Smooth muscle cell (in vitro differentiated cells): ENCODE measurements at regions not wholly inside any gene's neighbourhood (a gene's known extent, or its start where the extent isn't known, plus 50 kb on each side); places are given as distances from the start of the nearest gene placed in this dataset.

ENCODE experiments used
- DNase-seq: peaks from one replicate; lab custom pipeline; 2025; ENCODE audit not compliant: unreplicated experiment; lab: John Stamatoyannopoulos, UW
- H2AFZ ChIP-seq: fragments of 200-600 bp; sonication (generic); 2 replicates; pipeline ENCODE4 v1.6.0; 2016; ENCODE audit warnings: antibody characterized with exemption, low read depth, mild to moderate bottlenecking
- H3F3A ChIP-seq: fragments of 200-600 bp; sonication (generic); 2 replicates; pipeline ENCODE4 v1.6.0; 2017; ENCODE audit warnings: antibody characterized with exemption, low read depth
- H3K27ac ChIP-seq: fragments of 200-600 bp; sonication (generic); 2 replicates; pipeline ENCODE4 v1.5.1; 2016; ENCODE audit warnings: low read depth, mild to moderate bottlenecking
- H3K27me3 ChIP-seq: fragments of 200-600 bp; sonication (generic); 2 replicates; pipeline ENCODE4 v1.6.1; 2016; ENCODE audit warnings: low read depth, mild to moderate bottlenecking
- H3K36me3 ChIP-seq: fragments of 200-600 bp; sonication (generic); 2 replicates; pipeline ENCODE4 v1.5.1; 2016; ENCODE audit warnings: low read depth
- H3K4me1 ChIP-seq: fragments of 200-600 bp; sonication (generic); 2 replicates; pipeline ENCODE4 v1.5.1; 2016; ENCODE audit warnings: low read depth
- H3K4me2 ChIP-seq: fragments of 200-600 bp; sonication (generic); 2 replicates; pipeline ENCODE4 v1.6.0; 2016; ENCODE audit warnings: mild to moderate bottlenecking
- H3K4me3 ChIP-seq: fragments of 200-600 bp; sonication (generic); 2 replicates; pipeline ENCODE4 v1.5.1; 2016; ENCODE audit warnings: mild to moderate bottlenecking
- H3K79me2 ChIP-seq: fragments of 200-600 bp; sonication (generic); 2 replicates; pipeline ENCODE4 v1.6.0; 2016; ENCODE audit warnings: low read depth, mild to moderate bottlenecking
- H3K9ac ChIP-seq: fragments of 200-600 bp; sonication (generic); 2 replicates; pipeline ENCODE4 v1.6.0; 2016; ENCODE audit warnings: low read depth
- H3K9me3 ChIP-seq: fragments of 200-600 bp; sonication (generic); replicated peaks from 2 replicates; pipeline ENCODE4 v1.5.1; 2016; ENCODE audit warnings: low read depth
- H4K20me1 ChIP-seq: fragments of 200-600 bp; sonication (generic); 2 replicates; pipeline ENCODE4 v1.6.0; 2016; ENCODE audit warnings: low read depth
- CTCF ChIP-seq: fragments of 200-600 bp; sonication (generic); IDR thresholded peaks from 2 replicates; pipeline ENCODE4 v1.5.1; 2017; ENCODE audit warnings: borderline replicate concordance, mild to moderate bottlenecking, antibody characterized with exemption; ENCODE audit not compliant: insufficient read depth, poor library complexity, severe bottlenecking
- WGBS: methylation state at CpG from one replicate; pipeline ENCODE4 v1.1.7; 2016; ENCODE audit warnings: low lambda C conversion rate; 5-methylcytosine and 5-hydroxymethylcytosine counted together

GRCh38 chr6:165920896-165921671, 246.6 kb downstream of the TBXT start:
- no peaks in the 10 kb centered on the region for H3F3A ChIP-seq
- WGBS = 93% methylated on average over 4 of the region's 4 CpGs
- H3K9ac ChIP-seq = no peak overlapping the region
- no peak for DNase-seq
- no peak for TF ChIP-seq CTCF
- H3K4me3 ChIP-seq = no peak overlapping the region
- H3K36me3 ChIP-seq = no peaks in the 10 kb centered on the region
- H3K27me3 ChIP-seq = no peaks in the 10 kb centered on the region
- H2AFZ ChIP-seq = no peak overlapping the region
- H3K9me3 ChIP-seq = no peaks in the 10 kb centered on the region
- no peaks in the 10 kb centered on the region for H3K79me2 ChIP-seq
- H3K27ac ChIP-seq = no peak overlapping the region
- no peaks in the 10 kb centered on the region for H3K4me1 ChIP-seq
- H3K4me2 ChIP-seq = no peak overlapping the region
- no peaks in the 10 kb centered on the region for H4K20me1 ChIP-seq

GRCh38 chr6:165917576-165917975, 250.1 kb downstream of the TBXT start:
- 94% methylated on average over 14 of the region's 14 CpGs for WGBS
- Histone ChIP-seq H3K36me3 (no peaks in the 10 kb centered on the region), H3K4me3 (no peak overlapping the region)

GRCh38 chr6:165915022-165915770, 252.2 kb upstream of the PDE10A start:
- Histone ChIP-seq H3K4me1 (no peaks in the 10 kb centered on the region), H3K36me3 (no peaks in the 10 kb centered on the region), H3K4me2 (no peak overlapping the region), H3K79me2 (no peaks in the 10 kb centered on the region), H3K9ac (no peak overlapping the region), H3K27me3 (no peaks in the 10 kb centered on the region), H3K9me3 (no peaks in the 10 kb centered on the region), H3K4me3 (no peak overlapping the region), H3F3A (no peaks in the 10 kb centered on the region), H3K27ac (no peak overlapping the region), H4K20me1 (no peaks in the 10 kb centered on the region), H2AFZ (no peak overlapping the region)
- no peak for DNase-seq
- WGBS = 88% methylated on average over 10 of the region's 10 CpGs
- TF ChIP-seq CTCF = no peak

More at GRCh38 chr6:165917576-165917975, 250.1 kb downstream of the TBXT start:
- no peak for DNase-seq
- Histone ChIP-seq H3K27ac (no peak overlapping the region), H2AFZ (no peak overlapping the region), H3K4me2 (no peak overlapping the region), H3K79me2 (no peaks in the 10 kb centered on the region), H4K20me1 (no peaks in the 10 kb centered on the region), H3F3A (no peaks in the 10 kb centered on the region), H3K9ac (no peak overlapping the region), H3K9me3 (no peaks in the 10 kb centered on the region), H3K4me1 (no peaks in the 10 kb centered on the region), H3K27me3 (no peaks in the 10 kb centered on the region)
- no peak for TF ChIP-seq CTCF
